GM12875 (cell line): ENCODE measurements at regions not wholly inside any gene's neighbourhood (a gene's known extent, or its start where the extent isn't known, plus 50 kb on each side); places are given as distances from the start of the nearest gene placed in this dataset.

Experiments used
- H3K4me3 ChIP-seq: one replicate; pipeline ENCODE4 v1.5.1; 2011; ENCODE audit warnings: low read depth, low read length, control low read depth
- CTCF ChIP-seq: IDR thresholded peaks from 2 replicates; pipeline ENCODE4 v1.5.1; 2011; ENCODE audit warnings: low read depth, mild to moderate bottlenecking, control low read depth, inconsistent platforms, low read length, moderate library complexity, borderline replicate concordance; ENCODE audit not compliant: insufficient read depth

DNA sequence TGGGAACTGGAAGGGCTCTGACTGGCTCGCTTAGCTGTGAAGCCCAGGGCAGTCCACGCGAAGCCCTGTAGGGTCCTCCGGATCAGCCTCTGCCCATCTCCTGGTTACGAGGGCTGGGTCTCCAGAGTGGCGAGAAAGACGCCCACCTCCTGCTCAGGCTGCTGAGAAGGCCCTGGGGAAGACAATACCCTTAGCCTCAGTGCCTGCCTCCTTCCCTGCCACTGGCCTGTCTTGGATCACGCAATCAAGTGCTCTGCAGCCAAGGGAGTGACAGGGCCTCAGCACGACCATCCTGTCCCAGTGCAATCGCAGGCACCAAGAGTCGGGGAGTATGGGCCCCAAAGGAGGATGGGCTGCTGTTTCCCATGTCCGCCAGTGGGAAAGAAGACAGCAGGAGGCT lies 165.7 kb upstream of the GLI2 start:
- TF ChIP-seq CTCF = no peak
- no peak overlapping the region for H3K4me3 ChIP-seq

DNA sequence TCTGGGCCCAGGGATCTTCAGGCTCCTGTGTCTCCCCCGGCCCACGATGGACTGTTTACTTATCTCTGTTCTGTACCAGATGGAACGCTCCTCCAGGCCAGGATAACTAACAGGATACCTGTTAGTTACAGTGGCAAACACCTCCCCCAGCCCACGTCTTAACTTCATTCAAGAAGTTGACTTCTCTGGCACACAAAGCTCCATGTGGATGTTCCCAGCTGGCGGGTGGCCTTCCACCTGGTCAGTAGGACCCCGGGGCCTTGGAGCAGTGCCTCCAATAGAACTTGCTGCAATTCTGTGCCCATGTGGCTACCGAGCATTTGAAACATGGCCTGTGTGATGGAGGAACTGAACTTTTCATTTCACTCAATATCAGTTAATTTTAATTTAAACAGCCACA lies 165.1 kb upstream of the GLI2 start:
- no peak for TF ChIP-seq CTCF
- no peak overlapping the region for H3K4me3 ChIP-seq

- no peak overlapping the region for H3K4me3 ChIP-seq
- no peak for TF ChIP-seq CTCF
These were observed 164.5 kb upstream of the GLI2 start for GRCh38 chr2:120571015-120571728.

- no peak for TF ChIP-seq CTCF
These were observed 163.4 kb upstream of the GLI2 start for GRCh38 chr2:120572226-120572625.

DNA sequence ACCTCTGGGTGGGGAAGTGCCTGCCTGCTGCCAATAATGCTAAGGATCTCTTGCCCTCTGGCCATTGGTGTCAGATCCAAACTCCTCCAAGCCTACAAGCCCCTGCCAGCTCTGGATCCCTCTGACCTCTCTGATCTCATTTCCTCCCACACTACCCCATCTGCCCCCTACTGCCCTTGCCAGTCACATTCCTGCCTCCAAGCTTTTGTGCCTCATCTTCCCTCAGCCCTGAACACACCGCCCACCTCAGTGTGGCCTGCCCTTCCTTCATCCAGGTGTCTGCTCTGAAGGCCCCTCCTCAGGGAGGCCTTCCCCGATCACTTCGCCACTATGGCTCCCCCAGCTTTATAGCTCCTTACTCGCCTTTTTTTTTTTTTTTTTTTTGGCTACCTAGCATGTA lies 161.0 kb upstream of the GLI2 start:
- no peak for TF ChIP-seq CTCF
- no peak overlapping the region for H3K4me3 ChIP-seq

More at GRCh38 chr2:120572226-120572625, 163.4 kb upstream of the GLI2 start:
- no peak overlapping the region for H3K4me3 ChIP-seq

GRCh38 chr2:120575966-120576365 lies 159.7 kb upstream of the GLI2 start:
- no peak for TF ChIP-seq CTCF
- no peak overlapping the region for H3K4me3 ChIP-seq

- H3K4me3 ChIP-seq = no peak overlapping the region
- TF ChIP-seq CTCF = no peak
These were observed 158.9 kb upstream of the GLI2 start for GRCh38 chr2:120576509-120577474.
